ENCODE measurements at regions not wholly inside any gene's neighbourhood (a gene's known extent, or its start where the extent isn't known, plus 50 kb on each side); places are given as distances from the start of the nearest gene placed in this dataset.

DNA sequence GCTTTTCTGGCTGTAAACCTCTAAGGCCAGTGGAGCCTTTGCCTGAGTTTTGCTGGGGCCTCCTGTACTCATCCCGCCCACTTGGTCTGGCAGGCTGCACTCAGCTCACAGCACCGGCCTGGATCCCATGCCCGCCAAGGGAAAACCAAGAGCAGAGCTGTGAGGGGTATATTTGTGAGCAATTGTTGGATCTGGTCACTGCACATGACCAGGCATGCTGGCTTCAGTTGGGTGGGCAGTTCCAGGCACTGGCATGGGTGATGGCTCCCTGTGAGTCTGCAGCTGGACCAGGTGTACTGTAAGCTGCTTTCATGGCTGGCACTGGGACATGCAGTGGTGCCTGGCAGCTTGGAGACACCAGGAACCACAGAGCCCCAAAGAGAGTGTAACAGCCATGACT, 563.1 kb upstream of the RGS18 start:
- no peak for DNase-seq

DNA sequence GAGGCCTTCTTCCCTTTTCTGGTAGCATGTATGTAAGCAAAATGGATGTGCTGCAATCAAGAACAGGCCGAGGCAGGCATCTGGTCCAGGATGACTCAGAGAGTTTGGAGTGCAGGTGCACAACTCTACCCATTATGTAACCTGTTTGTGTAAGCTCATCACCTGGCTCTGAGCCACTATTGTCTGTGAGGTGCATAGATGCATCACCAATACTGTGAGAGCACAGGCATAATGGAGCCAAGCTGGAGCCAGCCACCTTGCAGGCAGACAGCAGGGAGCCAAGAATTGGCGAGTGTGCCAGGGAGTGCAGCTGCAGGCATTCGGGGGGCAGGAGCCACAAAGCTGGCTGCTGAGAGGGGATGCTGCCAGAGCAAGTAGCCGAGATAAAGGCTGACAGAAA, 549.9 kb upstream of the RGS18 start:
- no peak for DNase-seq

DNA sequence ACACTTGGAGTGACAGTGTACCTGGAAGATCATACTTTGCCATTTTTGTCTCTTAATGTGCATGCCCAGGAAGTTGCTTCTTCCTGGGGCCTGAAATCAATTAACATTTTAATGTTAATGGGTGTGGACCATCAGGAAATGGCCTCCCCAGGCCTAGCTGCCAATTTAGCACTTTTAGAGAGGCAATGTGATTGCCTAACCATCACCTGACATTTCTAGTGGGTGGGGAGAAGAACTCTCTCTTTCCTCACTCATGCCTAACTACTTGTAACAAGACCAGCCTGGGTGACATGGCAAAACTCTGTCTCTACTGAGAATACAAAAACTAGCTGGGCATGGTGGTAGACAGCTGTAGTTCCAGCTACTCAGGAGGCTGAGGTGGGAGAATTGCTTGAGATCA, 549.0 kb upstream of the RGS18 start:
- no peak for DNase-seq

DNA sequence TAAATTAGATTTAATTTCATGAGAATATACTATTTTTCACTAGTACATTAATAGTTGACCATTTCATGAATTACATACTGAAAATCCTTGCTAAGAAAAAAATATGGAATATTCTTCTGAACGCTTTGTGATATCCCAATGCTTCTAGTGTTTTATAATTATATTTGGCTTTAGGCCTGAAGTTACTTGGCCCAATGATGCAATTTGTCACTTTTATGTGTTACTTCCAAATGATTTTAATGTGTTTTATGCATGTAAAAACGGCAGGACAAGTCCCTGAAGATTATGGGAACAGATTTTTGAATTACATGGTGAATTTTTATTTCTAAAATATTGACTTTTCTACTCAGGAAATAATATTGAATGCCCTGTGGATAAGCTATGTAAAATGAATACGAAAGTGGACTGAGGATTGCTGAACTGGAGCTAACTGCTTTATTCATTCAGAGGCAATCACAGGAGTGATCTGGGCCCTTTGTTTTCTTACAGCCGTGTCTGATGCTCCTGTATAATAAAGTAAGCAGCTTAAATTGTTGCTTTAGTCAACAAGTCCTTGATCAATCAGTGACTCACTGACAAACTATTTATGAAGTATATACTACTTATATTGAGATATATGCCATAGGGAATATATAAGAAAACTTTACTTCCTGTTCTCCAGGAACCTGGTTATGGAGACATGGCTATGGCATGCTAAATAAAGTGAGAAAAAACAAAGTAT, 543.0 kb upstream of the RGS18 start:
- DNase-seq: no peak

DNA sequence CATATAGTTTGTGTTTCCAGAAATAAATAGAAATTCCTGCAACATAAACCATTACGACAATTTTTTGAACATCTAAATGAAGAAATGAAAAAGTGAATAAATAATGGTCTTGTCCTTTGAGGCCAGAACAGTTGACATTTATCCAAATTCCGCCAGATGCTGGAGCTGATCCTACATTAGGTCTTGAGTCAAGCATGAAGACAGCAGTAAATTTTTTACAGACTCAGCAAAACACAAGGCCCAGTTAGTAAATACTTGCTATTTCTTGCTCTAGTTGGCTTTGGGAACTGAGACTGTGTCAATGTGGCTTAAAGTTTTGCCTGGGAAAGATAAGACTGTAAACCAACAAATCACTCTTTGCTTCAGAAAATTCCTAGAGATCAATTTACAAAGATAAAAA, 540.1 kb upstream of the RGS18 start:
- DNase-seq: no peak

DNA sequence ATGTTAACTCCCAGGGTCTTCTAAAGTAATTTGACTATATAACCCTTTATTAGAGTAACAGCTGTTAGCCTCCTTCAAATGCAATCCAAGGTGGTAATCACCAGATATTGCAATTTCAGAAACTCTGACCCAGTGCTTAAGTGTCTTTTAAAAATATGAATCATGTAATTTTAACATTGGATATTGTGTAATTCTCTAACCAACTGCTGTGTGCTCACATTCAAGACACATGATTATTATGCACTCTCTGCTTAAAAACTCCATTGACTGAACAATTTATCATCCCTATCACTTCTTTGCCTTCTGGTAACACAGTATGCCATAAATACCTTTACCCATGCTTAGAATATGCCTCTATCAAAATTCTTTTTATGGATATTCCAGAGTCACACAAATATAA, 537.4 kb upstream of the RGS18 start:
- no peak for DNase-seq

DNA sequence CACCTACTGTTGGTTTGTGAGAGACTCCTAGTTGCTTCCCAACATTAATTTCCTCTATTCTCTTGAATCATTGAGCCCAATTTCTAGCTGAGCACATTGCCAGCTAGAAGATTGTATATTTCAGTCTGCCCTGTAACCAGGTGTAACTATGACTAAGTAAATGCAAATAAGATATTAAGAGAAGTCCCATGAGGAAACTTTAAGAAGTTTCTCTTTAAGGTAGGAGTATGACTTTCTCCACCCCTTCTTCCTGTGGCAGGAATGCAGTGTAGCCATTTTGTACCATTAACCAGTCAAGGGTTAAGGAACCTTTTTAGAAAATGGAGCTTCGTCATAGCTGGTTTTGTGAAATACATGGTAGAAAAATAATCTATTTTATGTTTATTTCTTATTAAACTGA, 534.2 kb upstream of the RGS18 start:
- DNase-seq: no peak

DNA sequence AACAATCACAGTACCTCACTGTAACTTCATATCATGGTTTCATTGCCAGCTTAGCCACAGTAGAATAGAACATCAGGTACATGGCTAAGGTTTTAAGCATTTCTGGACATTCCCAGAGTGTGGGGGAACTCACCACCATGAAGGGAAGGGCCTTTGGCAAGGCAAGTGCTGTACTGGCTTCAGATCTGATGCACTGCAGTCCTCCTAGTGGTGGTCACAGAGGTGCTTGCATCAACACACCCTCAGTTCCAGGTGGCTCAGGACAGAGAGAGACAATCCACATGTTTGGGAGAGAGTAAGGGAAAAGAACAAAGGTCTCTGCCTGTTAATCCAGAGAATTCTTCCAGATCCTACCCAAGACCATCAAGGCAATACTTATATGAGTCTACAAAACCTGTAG, 528.4 kb upstream of the RGS18 start:
- no peak for DNase-seq

DNA sequence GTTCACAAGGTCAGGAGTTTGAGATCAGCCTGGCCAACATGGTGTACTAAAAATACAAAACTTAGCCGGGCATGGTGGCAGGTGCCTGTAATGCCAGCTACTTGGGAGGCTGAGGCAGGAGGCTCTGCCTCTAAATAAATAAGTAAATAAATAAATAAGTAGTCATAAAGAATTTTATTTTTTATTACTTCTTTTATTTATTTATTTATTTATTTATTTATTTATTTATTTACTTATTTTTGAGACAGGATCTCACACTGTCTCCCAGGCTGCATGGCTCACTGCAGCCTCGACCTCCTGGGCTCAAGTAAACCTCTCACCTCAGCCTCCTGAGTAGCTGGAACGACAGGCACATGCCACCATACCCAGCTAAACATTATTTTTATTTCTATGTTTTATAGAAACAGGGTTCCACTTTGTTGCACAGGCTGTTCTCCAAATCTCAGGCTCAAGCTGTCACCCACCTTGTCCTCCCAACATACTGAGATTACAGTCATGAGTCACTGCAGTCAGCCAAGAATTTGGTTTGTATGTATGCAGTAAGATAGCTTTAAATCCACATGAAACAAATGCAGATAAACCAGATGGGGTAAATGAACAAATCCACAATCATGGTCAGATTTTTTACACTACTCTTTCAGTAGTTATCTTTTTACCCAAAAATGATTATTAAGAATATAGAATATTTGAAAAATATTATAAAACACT, 523.3 kb upstream of the RGS18 start:
- no peak for DNase-seq

DNA sequence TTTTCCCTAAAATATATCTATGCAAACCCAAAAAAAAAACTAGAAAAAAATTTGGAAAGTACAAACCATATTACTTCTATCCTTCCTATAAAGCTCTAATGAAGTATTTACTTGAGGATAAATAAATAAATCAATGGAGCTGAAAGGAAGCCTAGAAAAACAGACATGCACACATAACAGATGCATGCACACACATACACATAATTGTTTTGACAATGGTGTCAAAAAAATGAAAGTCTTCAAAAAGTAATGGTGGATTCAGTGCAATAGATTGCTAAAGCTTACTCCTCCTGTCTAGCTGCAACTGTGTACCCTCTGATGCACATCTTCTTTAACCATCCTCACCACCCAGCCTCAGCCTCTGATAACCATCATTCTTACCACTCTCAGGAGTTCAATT, 521.9 kb upstream of the RGS18 start:
- no peak for DNase-seq

DNA sequence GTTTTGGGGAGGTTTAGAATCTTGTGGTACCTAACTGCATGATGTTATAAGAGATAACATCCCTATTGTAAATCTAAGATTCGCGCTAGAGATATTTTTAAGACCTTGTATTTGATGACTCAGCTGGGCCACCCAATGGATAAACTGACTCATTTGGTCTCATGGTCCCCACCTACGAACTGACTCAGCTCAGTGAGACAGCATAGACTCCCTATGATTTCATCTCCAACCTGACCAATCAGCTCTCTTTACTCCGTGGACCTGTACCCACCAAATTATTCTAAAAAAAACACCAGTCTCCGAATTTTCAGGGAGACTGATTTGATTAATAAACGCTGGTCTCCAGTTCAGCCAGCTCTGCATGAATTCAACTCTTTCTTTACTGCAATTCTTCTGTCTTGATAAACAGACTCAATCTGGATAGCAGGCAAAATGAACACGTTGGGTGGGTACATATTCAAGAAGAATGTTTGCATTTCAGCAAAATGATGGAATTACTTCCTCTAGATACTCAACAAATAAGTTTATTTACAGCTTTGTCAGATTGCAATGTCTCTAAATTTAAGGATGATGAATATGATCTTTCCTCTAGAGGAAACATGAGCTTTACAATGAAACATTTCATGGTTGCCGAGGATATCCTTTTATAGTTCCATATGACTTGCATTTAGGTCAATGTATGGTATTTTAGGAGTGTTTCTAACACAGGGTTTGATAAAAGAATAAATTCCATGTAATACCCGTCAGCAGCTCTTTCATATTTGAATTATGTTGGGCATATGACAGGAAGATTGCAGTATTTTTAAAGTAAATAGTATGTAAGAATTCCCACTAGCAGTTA, 516.6 kb upstream of the RGS18 start:
- no peak for DNase-seq

DNA sequence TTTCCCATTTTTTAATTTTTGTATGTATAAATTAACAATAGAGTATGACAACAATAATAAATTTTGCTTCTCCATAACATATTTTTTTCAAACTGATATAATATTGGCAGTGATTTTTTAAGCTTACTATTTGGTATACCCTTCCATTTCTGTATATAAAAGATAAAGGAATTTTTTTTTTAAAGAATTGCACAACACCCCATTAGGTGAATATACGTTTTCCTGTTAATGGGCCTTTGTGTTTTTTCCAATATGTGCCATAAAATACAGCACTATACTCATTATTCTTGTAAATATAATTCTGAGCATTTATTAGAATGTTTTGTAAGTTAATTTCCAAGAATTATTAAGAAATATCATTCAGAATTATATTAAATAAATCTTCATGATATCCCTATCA, 515.2 kb upstream of the RGS18 start:
- no peak for DNase-seq

DNA sequence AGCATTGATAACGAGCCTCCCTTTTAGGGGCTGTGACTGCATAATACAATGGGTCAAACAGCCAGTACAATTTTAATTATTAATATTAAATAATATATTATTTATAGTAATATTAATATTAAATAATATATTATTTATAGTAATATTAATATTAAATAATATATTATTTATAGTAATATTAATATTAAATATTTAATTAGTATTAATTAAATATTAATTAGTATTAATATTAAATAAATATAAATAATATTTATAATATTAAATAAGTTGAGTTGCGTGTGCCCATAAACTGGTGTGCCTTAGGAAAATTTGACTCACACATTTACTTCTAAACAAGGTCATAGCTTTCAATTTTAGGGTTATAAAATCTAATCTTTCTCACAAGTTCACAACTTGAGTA, 509.3 kb upstream of the RGS18 start:
- DNase-seq: no peak

DNA sequence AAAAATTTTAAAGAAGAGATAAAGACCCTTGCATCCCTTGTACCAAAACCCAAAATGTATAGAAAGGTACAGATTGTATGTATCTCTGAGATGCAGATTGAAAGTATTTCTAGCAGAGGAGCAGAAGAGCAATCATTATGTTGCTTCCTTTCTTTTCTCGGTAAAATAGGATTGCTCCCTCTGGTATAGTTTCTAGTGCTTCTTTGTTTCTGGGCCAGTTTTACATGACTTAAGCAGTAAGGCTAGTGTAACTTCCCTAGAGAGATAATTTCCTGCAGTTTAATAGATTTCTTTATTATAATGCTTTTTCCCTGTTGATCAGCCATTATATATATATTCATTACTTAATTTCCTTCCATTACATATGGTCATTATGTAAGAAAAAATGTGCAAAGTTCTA, 496.2 kb upstream of the RGS18 start:
- no peak for DNase-seq

DNA sequence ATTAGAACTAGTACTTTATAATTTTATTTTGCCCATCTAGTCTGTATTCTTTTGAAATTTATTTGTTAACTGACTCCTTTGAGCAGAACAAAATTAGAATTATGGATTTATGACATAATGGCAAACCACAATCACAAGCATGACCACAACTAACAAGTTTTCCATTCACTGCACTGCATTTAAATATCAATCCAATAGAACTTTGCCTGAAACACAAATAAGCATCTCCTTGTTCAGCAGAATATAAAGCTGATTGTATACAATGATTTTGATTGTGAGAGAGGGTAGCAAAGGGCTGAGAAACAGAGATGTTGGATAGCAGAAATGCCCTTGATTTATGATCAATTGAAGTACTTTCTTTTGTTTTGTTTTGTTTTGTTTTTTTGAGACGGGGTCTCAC, 495.5 kb upstream of the RGS18 start:
- no peak for DNase-seq

DNA sequence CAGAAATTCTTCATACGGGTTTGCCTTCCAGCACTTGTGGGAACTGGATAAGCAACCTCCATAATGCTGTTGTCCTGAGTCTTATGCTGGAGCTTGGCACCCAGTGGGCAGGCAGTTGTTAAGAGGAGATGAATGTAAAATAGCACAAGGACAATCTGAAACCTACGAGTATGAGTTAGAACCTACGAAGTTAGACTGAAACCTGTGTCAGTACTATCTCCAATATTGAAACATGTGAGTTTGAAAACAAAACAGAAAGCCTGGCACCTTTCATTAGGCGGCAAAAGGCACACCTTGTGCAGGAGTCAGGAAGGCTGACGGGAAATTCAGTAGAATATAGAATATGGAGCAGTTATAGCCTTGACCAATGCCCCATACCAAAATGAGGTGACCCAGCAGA, 489.7 kb upstream of the RGS18 start:
- no peak for DNase-seq

DNA sequence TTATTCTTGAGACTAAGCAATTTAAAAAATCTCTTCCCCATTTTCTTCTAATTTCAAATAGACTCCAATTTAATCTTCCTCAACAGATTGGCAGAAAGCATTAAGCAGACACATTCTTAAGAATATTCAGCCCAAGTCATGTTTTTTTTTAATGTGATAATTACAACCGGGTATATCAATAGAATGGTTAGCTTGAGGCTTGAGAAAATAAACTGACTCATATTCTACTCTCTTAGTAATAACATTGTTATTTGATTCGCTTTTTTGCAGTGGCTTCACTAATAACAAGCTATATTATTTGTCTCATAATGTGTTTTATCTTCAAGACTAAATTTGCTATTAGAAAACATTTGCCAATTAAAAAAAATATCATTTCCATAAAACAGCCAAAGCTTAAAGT, 488.6 kb upstream of the RGS18 start:
- DNase-seq: no peak

DNA sequence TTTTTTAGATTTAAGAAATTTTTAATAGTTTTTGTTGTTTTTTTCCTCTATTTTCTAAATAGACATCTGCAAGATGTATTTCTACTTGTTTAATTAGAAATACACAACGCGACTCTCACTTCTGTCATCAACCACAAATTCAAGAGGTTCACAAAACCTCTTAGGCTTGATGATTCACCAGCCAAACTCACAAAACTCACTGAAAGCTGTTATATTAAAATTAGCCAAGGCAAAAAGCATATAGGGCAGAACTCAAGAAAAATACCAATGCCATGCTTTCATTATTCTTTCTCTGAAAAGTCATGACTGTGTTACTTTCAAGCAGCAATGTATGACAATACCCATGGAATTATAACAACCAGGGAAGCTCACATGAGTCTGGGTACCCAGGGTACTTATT, 487.0 kb upstream of the RGS18 start:
- DNase-seq: no peak

DNA sequence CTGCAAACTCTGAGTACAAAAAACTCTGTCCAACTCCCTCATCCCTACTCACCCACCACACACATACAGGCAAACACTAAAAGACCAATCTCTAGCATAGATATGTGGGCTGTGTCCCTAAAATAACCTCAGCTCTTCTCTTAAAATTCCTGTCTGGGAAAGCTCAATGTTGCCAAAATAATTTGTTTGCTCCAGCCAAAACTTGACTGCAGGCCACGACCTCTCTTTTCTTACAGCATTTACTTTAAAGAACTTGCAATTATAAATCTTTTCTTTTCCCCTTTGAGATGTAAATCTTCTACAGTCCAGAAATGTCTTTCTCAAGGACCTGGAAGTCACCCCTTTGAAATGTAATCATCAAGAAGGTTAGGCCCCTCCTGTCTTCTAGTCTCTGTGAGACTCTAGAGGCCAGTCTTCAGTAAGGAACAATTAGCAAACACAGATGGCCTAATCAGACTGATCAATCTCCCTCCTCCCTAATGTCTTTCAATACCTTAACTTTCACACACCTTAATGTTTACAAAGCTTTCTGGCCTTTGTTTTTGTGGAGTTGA, 483.6 kb upstream of the RGS18 start:
- no peak for DNase-seq

DNA sequence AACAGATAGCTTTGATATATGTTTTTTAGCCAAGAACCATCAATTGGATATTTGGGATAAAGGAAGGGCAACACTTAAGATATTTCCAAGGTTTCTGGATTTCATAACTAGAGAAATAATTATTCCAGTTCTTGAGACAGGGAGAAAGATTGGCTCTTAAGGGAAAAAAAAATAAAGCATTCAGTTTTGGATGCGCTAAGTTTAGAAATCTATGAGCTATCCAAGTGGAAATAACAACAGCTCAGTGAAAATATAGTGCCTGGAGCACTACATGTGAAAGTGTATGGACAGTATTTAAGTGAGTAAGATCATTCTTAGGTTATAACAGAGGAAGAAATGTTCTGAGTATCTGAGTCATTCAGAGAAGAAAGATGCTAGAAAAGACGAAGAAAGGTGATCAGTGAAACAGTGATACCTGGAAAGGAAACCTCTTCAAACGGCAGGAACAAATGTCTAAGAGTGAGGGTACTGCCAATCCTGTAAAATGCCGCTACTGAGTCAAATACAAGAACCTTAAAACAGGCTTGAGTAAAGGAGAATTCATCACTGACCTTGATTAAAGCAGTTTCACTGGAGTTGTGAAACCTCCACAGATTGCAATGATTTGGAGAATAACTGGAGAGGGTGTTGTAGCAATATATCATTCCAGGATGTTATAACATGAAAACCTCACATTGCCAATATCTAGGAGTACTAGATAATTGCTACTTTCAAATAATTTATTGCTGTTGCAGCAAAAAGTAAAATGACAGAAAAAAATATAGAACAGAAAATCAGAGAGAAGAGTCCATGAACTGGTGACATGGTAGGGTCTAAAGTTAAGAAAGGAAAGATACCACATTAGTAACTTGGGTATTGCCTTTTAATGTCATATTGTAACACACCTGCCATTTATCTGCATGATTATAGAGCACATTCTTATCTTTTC, 482.1 kb upstream of the RGS18 start:
- DNase-seq: no peak

DNA sequence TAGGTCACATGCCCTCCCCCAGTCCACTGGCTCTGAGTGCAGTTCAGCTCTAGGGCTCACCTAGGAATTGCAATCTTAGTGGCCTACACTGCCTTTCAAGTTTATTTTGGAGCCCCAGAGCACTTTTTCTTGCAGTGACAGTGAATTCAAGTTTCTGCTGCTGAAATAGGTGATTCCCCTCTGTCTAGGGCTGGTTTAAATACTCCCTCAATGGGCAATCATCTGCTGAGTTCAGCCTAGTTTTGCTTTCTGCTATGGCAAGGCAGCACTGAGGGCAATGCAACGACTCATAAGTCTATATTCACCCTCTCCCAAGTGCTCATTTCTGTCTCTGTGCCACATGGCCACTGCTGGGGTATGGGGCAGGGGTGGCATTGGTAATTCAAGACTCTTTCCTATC, 472.6 kb upstream of the RGS18 start:
- no peak for DNase-seq

DNA sequence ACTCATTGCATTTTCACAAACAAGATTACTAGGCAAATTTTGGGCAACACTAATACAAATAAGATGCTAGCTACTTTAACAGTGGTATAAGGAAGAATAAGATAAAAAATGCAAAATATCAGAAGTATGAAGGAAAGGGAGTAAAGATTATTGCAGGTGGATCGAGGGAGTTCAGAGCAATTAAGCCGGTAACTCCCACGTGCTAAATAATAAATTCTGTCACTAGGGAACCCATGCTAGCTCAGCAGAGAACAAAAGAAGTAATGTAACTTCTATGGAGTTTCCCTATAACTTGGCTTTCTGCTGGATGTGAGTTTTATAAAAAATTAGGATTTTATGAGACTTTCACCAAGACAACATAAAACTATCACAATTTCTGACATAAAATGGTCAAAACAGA, 470.5 kb upstream of the RGS18 start:
- no peak for DNase-seq
